ENCODE measurements at regions not wholly inside any gene's neighbourhood (a gene's known extent, or its start where the extent isn't known, plus 50 kb on each side); places are given as distances from the start of the nearest gene placed in this dataset.

- TF ChIP-seq POLR2A (IDR thresholded peaks at IDR 0.05) (no peak), CTCF (IDR thresholded peaks at IDR 0.05) (no peak)
These were observed 509.0 kb downstream of the BUD13 start for GRCh38 chr11:116263770-116264169.

All from esophagus squamous epithelium (tissue), 4 donors.